Panc1 (cell line): ENCODE measurements at regions not wholly inside any gene's neighbourhood (a gene's known extent, or its start where the extent isn't known, plus 50 kb on each side); places are given as distances from the start of the nearest gene placed in this dataset.
A peak's percentile ranks its signal among the peaks of the same experiment; 100 is the strongest.

Experiments used
- ATAC-seq: fragments of 200-7000 bp; cut with Tn5 transposase; 2 replicates; pipeline ENCODE4 v1.9.1; 2020; ENCODE audit warnings: mild to moderate bottlenecking, moderate library complexity
- BruUV-seq: library from RNA; stranded (reverse); fragments of 400-500 nt; replicated peaks from 2 replicates; lab custom pipeline; 2021; lab: Mats Ljungman, UMichigan
- CTCF ChIA-PET: fragments of 300-600 bp; sonication (Branson Sonifier 250); formaldehyde crosslinking; loops from one replicate; lab custom pipeline; 2022; ENCODE audit warnings: antibody characterized with exemption; lab: Charles Lee
- POLR2A ChIA-PET: fragments of 300-600 bp; sonication (Branson Sonifier 250); formaldehyde crosslinking; loops from one replicate; lab custom pipeline; 2022; ENCODE audit warnings: antibody characterized with exemption; lab: Charles Lee
- DNase-seq: peaks from one replicate; pipeline ENCODE4 v3.0.0-alpha.2; 2010; ENCODE audit warnings: low read depth, low spot score
- H3K27ac ChIP-seq: 2 replicates; pipeline ENCODE4 v1.5.1; 2011; ENCODE audit warnings: mild to moderate bottlenecking, low read length, inconsistent platforms
- H3K27me3 ChIP-seq: fragments of 200-500 bp; sonication (Bioruptor generic); 2 replicates; pipeline ENCODE4 v1.6.0; 2014; ENCODE audit warnings: low read length, inconsistent platforms; ENCODE audit not compliant: control insufficient read depth, insufficient read depth
- H3K36me3 ChIP-seq: fragments of 200-500 bp; sonication (Bioruptor generic); 2 replicates; pipeline ENCODE4 v1.5.1; 2014; ENCODE audit warnings: inconsistent platforms, mild to moderate bottlenecking, low read length, moderate library complexity; ENCODE audit not compliant: control insufficient read depth, insufficient read depth
- H3K4me1 ChIP-seq: 2 replicates; pipeline ENCODE4 v1.5.1; 2011; ENCODE audit warnings: inconsistent platforms, mild to moderate bottlenecking, low read length, moderate library complexity; ENCODE audit not compliant: control insufficient read depth, insufficient read depth
- H3K4me3 ChIP-seq, 2 experiments: 2 replicates each; pipeline ENCODE4 v1.5.1; 2011 to 2012; ENCODE audit warnings: low read depth in 2 of 2, low read length in 2 of 2, mild to moderate bottlenecking in 2 of 2, inconsistent platforms in 1 of 2, moderate library complexity in 1 of 2
- H3K9me3 ChIP-seq: fragments of 200-500 bp; sonication (Bioruptor generic); 2 replicates; pipeline ENCODE4 v1.5.1; 2014; ENCODE audit warnings: low read depth, mild to moderate bottlenecking, inconsistent platforms, low read length, moderate library complexity; ENCODE audit not compliant: control insufficient read depth, insufficient read depth
- CTCF ChIP-seq: fragments of 450-650 bp; IDR thresholded peaks from 2 replicates; pipeline ENCODE4 v1.5.1; 2017; ENCODE audit warnings: mild to moderate bottlenecking
- POLR2AphosphoS5 ChIP-seq: IDR thresholded peaks from 2 replicates; pipeline ENCODE4 v1.6.1; 2012; ENCODE audit warnings: mild to moderate bottlenecking, low read depth, low read length, moderate library complexity
- REST ChIP-seq, 2 experiments: IDR thresholded peaks; 2 replicates each; pipeline ENCODE4 v1.6.1; 2011 to 2012; ENCODE audit warnings: low read depth in 2 of 2, control low read depth in 1 of 2, low read length in 1 of 2, mild to moderate bottlenecking in 1 of 2, moderate library complexity in 1 of 2; ENCODE audit not compliant: insufficient read depth in 1 of 2
- SIN3A ChIP-seq: IDR thresholded peaks from 2 replicates; pipeline ENCODE4 v1.6.1; 2012; ENCODE audit warnings: low read depth, mild to moderate bottlenecking, low read length, moderate library complexity, borderline replicate concordance; ENCODE audit not compliant: insufficient read depth
- TCF7L2 ChIP-seq: IDR thresholded peaks from 2 replicates; pipeline ENCODE4 v1.6.1; 2011; ENCODE audit warnings: mild to moderate bottlenecking, low read depth, low read length, inconsistent platforms
- in situ Hi-C: cut with HindIII; loops from 2 replicates; pipeline ENCODE4 v1.10.0; 2016; ENCODE audit warnings: low sequenced_read_pairs, low pct_unique_long_range_greater_than_20kb
- intact Hi-C: fragments of 100-400 bp; cut with micrococcal nuclease; formaldehyde crosslinking; loops from one replicate; pipeline ENCODE4 v1.10.0; 2022; ENCODE audit not compliant: unreplicated experiment

- in situ Hi-C loops (no loop called here), intact Hi-C loops (no loop called here)
- Histone ChIP-seq H3K4me1 (no peaks in the 10 kb centered on the region), H3K36me3 (no peaks in the 10 kb centered on the region), H3K9me3 (no peaks in the 10 kb centered on the region), H3K4me3 (no peak overlapping the region), H3K27me3 (no peaks in the 10 kb centered on the region), H3K27ac (no peak overlapping the region)
- TF ChIP-seq POLR2AphosphoS5, result no peak
- no peak for TF ChIP-seq SIN3A
- TF ChIP-seq REST (IDR thresholded peaks at IDR 0.05; ENCODE audit: insufficient read depth in 1 of 2, low read depth in 2 of 2, low read length in 1 of 2), result no peak
- no peak for TF ChIP-seq TCF7L2
- no peak for TF ChIP-seq CTCF
- ATAC-seq (no peak), DNase-seq (peak; percentile 17)
- CTCF ChIA-PET, result no interaction called here
- no TSS peak for BruUV-seq
- POLR2A ChIA-PET, result no interaction called here
These were observed 140.8 kb upstream of the EDNRA start for GRCh38 chr4:147340111-147340510.

GRCh38 chr4:147340591-147341120, 140.2 kb upstream of the EDNRA start:
- ATAC-seq, result no peak
- no peak for DNase-seq
- Histone ChIP-seq H3K4me1 (no peaks in the 10 kb centered on the region), H3K36me3 (no peaks in the 10 kb centered on the region), H3K4me3 (no peak overlapping the region), H3K27ac (no peak overlapping the region), H3K9me3 (no peaks in the 10 kb centered on the region), H3K27me3 (no peaks in the 10 kb centered on the region)
- ChIA-PET CTCF (no interaction called here), POLR2A (no interaction called here)
- in situ Hi-C loops, result no loop called here
- no TSS peak for BruUV-seq
- TF ChIP-seq TCF7L2 (no peak), POLR2AphosphoS5 (no peak), REST (IDR thresholded peaks at IDR 0.05; ENCODE audit: insufficient read depth in 1 of 2, low read depth in 2 of 2, low read length in 1 of 2) (no peak), CTCF (no peak), SIN3A (no peak)
- intact Hi-C loops, result no loop called here
